Caco-2 (cell line): ENCODE measurements at regions not wholly inside any gene's neighbourhood (a gene's known extent, or its start where the extent isn't known, plus 50 kb on each side); places are given as distances from the start of the nearest gene placed in this dataset.
"Not testable (repeated sequence)": the region's sequence is repeated elsewhere in the genome, so short reads cannot be mapped to it uniquely, and the experiment has no call there.

Source experiments
- BruUV-seq: library from RNA; stranded (reverse); fragments of 400-500 nt; replicated peaks from 2 replicates; lab custom pipeline; 2021; lab: Mats Ljungman, UMichigan
- CTCF ChIA-PET: fragments of 300-600 bp; sonication (Branson Sonifier 250); formaldehyde crosslinking; loops from one replicate; lab custom pipeline; 2022; ENCODE audit warnings: antibody characterized with exemption; lab: Charles Lee
- POLR2A ChIA-PET: fragments of 300-600 bp; sonication (Branson Sonifier 250); formaldehyde crosslinking; loops from one replicate; lab custom pipeline; 2022; ENCODE audit warnings: antibody characterized with exemption; lab: Charles Lee
- DNase-seq, 2 experiments: peaks; one replicate each; pipeline versions ENCODE4 v3.0.0 to v3.0.0-alpha.2; 2020 to 2022
- H3K27me3 ChIP-seq: replicated peaks from 2 replicates; pipeline ENCODE4 v1.6.0; 2011; ENCODE audit warnings: low read length; ENCODE audit not compliant: control insufficient read depth, insufficient read depth
- H3K36me3 ChIP-seq: 2 replicates; pipeline ENCODE4 v1.5.1; 2011; ENCODE audit warnings: low read length; ENCODE audit not compliant: control insufficient read depth, insufficient read depth
- H3K4me1 ChIP-seq: fragments of 250-450 bp; sonication (Bioruptor Pico); 2 replicates; pipeline ENCODE4 v1.5.1; 2020; ENCODE audit warnings: mild to moderate bottlenecking
- H3K4me3 ChIP-seq: 2 replicates; pipeline ENCODE4 v1.5.1; 2011; ENCODE audit warnings: low read depth, mild to moderate bottlenecking, control low read depth, low read length
- H3K9me3 ChIP-seq: fragments of 250-450 bp; sonication (Bioruptor Pico); 2 replicates; pipeline ENCODE4 v1.5.1; 2020; ENCODE audit warnings: mild to moderate bottlenecking, moderate library complexity
- H3K27ac Mint-ChIP-seq: one replicate; pipeline ENCODE4 v1.8.0; 2022; ENCODE audit warnings: mixed read lengths; ENCODE audit not compliant: unreplicated experiment
- H3K27me3 Mint-ChIP-seq: one replicate; pipeline ENCODE4 v1.8.0; 2022; ENCODE audit warnings: mixed read lengths; ENCODE audit not compliant: insufficient read depth, unreplicated experiment
- H3K36me3 Mint-ChIP-seq: one replicate; pipeline ENCODE4 v1.8.0; 2022; ENCODE audit warnings: mild to moderate bottlenecking, mixed read lengths; ENCODE audit not compliant: insufficient read depth, unreplicated experiment
- H3K4me1 Mint-ChIP-seq: one replicate; pipeline ENCODE4 v1.8.0; 2022; ENCODE audit warnings: low read depth, mixed read lengths; ENCODE audit not compliant: unreplicated experiment
- H3K4me3 Mint-ChIP-seq: one replicate; pipeline ENCODE4 v1.8.0; 2022; ENCODE audit warnings: mild to moderate bottlenecking, moderate library complexity, mixed read lengths; ENCODE audit not compliant: unreplicated experiment
- H3K9me3 Mint-ChIP-seq: one replicate; pipeline ENCODE4 v1.8.0; 2022; ENCODE audit warnings: mixed read lengths; ENCODE audit not compliant: unreplicated experiment
- CTCF ChIP-seq, 2 experiments: fragments of 200-600 bp in 1 of 2; IDR thresholded peaks; 1 replicate in 1 of 2; 2 replicates in 1 of 2; pipeline versions ENCODE4 v1.5.1 to v1.8.0; 2011 to 2022; ENCODE audit warnings: antibody characterized with exemption in 1 of 2, control low read depth in 1 of 2, inconsistent platforms in 1 of 2, low read depth in 1 of 2, low read length in 1 of 2, mild to moderate bottlenecking in 1 of 2, moderate library complexity in 1 of 2; ENCODE audit not compliant: insufficient read depth in 1 of 2, severe bottlenecking in 1 of 2, unreplicated experiment in 1 of 2
- intact Hi-C: fragments of 100-400 bp; cut with micrococcal nuclease; formaldehyde crosslinking; loops from one replicate; pipeline ENCODE4 v1.10.0; 2022; ENCODE audit not compliant: unreplicated experiment

- intact Hi-C loops, result no loop called here
- H3K4me1 Mint-ChIP-seq, result peaks cover 6% of the 10 kb centered on the region
- no peaks in the 10 kb centered on the region for H3K9me3 ChIP-seq
Observed at GRCh38 chr3:144746631-144747030, 775.0 kb downstream of the DIPK2A start.

GRCh38 chr3:144749536-144750253 is 778.1 kb downstream of the DIPK2A start:
- H3K36me3 ChIP-seq, H3K27ac Mint-ChIP-seq, H3K4me1 ChIP-seq, H3K27me3 Mint-ChIP-seq, DNase-seq, BruUV-seq, H3K4me1 Mint-ChIP-seq, POLR2A ChIA-PET, H3K36me3 Mint-ChIP-seq, H3K4me3 ChIP-seq, H3K4me3 Mint-ChIP-seq, H3K9me3 ChIP-seq, CTCF ChIA-PET, H3K27me3 ChIP-seq, intact Hi-C loops, H3K9me3 Mint-ChIP-seq: not testable (repeated sequence)

More at GRCh38 chr3:144746631-144747030, 775.0 kb downstream of the DIPK2A start:
- no peaks in the 10 kb centered on the region for H3K27me3 Mint-ChIP-seq
- no peaks in the 10 kb centered on the region for H3K36me3 Mint-ChIP-seq
- ChIA-PET CTCF (interaction anchor here (0.6 kb wide), 1 partner anchor 738 kb away, joined by 4 read pairs; no protein-coding TSS in a partner anchor), POLR2A (no interaction called here)
- no peak for TF ChIP-seq CTCF (IDR thresholded peaks at IDR 0.05; ENCODE audit: insufficient read depth in 1 of 2, low read depth in 1 of 2, low read length in 1 of 2, severe bottlenecking in 1 of 2, unreplicated experiment in 1 of 2)
- no peak overlapping the region for H3K4me3 Mint-ChIP-seq
- H3K27ac Mint-ChIP-seq, result no peak overlapping the region
- Histone ChIP-seq H3K36me3 (no peaks in the 10 kb centered on the region), H3K27me3 (no peaks in the 10 kb centered on the region), H3K4me3 (no peak overlapping the region), H3K4me1 (no peaks in the 10 kb centered on the region)
- no peak for DNase-seq
- H3K9me3 Mint-ChIP-seq, result no peaks in the 10 kb centered on the region
- no TSS peak for BruUV-seq

GRCh38 chr3:144754076-144754783 is 782.6 kb downstream of the DIPK2A start:
- BruUV-seq, result no TSS peak
- Histone ChIP-seq H3K9me3 (no peaks in the 10 kb centered on the region), H3K36me3 (no peaks in the 10 kb centered on the region), H3K27me3 (no peaks in the 10 kb centered on the region), H3K4me3 (no peak overlapping the region), H3K4me1 (no peaks in the 10 kb centered on the region)
- DNase-seq, result no peak
- ChIA-PET POLR2A (no interaction called here), CTCF (no interaction called here)
- TF ChIP-seq CTCF (IDR thresholded peaks at IDR 0.05; ENCODE audit: insufficient read depth in 1 of 2, low read depth in 1 of 2, low read length in 1 of 2, severe bottlenecking in 1 of 2, unreplicated experiment in 1 of 2), result no peak
- Mint-ChIP-seq H3K9me3 (no peaks in the 10 kb centered on the region), H3K27ac (no peak overlapping the region), H3K36me3 (no peaks in the 10 kb centered on the region), H3K4me3 (no peak overlapping the region), H3K4me1 (no peaks in the 10 kb centered on the region), H3K27me3 (no peaks in the 10 kb centered on the region)
- intact Hi-C loops, result no loop called here
